GM19467 (cell line): ENCODE measurements at regions not wholly inside any gene's neighbourhood (a gene's known extent, or its start where the extent isn't known, plus 50 kb on each side); places are given as distances from the start of the nearest gene placed in this dataset.
"Not testable (repeated sequence)": the region's sequence is repeated elsewhere in the genome, so short reads cannot be mapped to it uniquely, and the experiment has no call there.

Source experiments
- ATAC-seq: cut with Tn5 transposase; IDR thresholded peaks from one replicate; pipeline ENCODE4 v1.9.1; 2021; ENCODE audit warnings: mild to moderate bottlenecking, moderate library complexity; ENCODE audit not compliant: unreplicated experiment

GRCh38 chr10:78335691-78336401 is 302.2 kb downstream of the RPS24 start:
- no peak for ATAC-seq

- no peak for ATAC-seq
These were observed 302.7 kb downstream of the RPS24 start for GRCh38 chr10:78336402-78336791.

- ATAC-seq: no peak
These were observed 303.4 kb downstream of the RPS24 start for GRCh38 chr10:78337016-78337415.

GRCh38 chr10:78337646-78338391 is 304.2 kb downstream of the RPS24 start:
- ATAC-seq: no peak

GRCh38 chr10:78338717-78339116 is 305.1 kb downstream of the RPS24 start:
- ATAC-seq: no peak

- no peak for ATAC-seq
These were observed 305.6 kb downstream of the RPS24 start for GRCh38 chr10:78339251-78339650.

- no peak for ATAC-seq
These were observed 308.4 kb downstream of the RPS24 start for GRCh38 chr10:78341953-78342614.

GRCh38 chr10:78342827-78343653 is 309.4 kb downstream of the RPS24 start:
- ATAC-seq: no peak

- not testable (repeated sequence) for ATAC-seq
These were observed 310.6 kb downstream of the RPS24 start for GRCh38 chr10:78344257-78344656.

- not testable (repeated sequence) for ATAC-seq
These were observed 311.9 kb downstream of the RPS24 start for GRCh38 chr10:78345515-78345914.

- ATAC-seq: no peak
These were observed 313.1 kb downstream of the RPS24 start for GRCh38 chr10:78346721-78347120.

- no peak for ATAC-seq
These were observed 314.9 kb downstream of the RPS24 start for GRCh38 chr10:78348411-78349164.

- ATAC-seq: no peak
These were observed 315.5 kb downstream of the RPS24 start for GRCh38 chr10:78349165-78349516.

- no peak for ATAC-seq
These were observed 316.4 kb downstream of the RPS24 start for GRCh38 chr10:78349911-78350663.

- no peak for ATAC-seq
These were observed 317.6 kb downstream of the RPS24 start for GRCh38 chr10:78351283-78351682.

- ATAC-seq: no peak
These were observed 318.1 kb downstream of the RPS24 start for GRCh38 chr10:78351809-78352208.

- no peak for ATAC-seq
These were observed 320.0 kb downstream of the RPS24 start for GRCh38 chr10:78353636-78354035.

- no peak for ATAC-seq
These were observed 320.4 kb downstream of the RPS24 start for GRCh38 chr10:78354101-78354500.

- ATAC-seq: no peak
These were observed 322.7 kb downstream of the RPS24 start for GRCh38 chr10:78356291-78356900.
